ENCODE measurements at regions not wholly inside any gene's neighbourhood (a gene's known extent, or its start where the extent isn't known, plus 50 kb on each side); places are given as distances from the start of the nearest gene placed in this dataset.

GRCh38 chr7:94160719-94161435 lies 156.7 kb upstream of the BET1 start:
- peak overlapping the region; percentile 57 for H2AFZ ChIP-seq (ENCODE audit: low read length)
- H3K79me2 ChIP-seq (ENCODE audit: control insufficient read depth, insufficient read depth, low read length) = no peaks in the 10 kb centered on the region
- no peak overlapping the region for H3K4me3 ChIP-seq (replicated peaks in 1 of 4; ENCODE audit: control extremely low read depth in 1 of 4, insufficient read depth in 1 of 4, low read depth in 3 of 4, low read length in 4 of 4)
- H3K36me3 ChIP-seq (ENCODE audit: control insufficient read depth, insufficient read depth, low read length) = no peaks in the 10 kb centered on the region
- no peak overlapping the region for H3K9ac ChIP-seq (ENCODE audit: insufficient read depth, low read length)
- TF ChIP-seq, protein P1, sequence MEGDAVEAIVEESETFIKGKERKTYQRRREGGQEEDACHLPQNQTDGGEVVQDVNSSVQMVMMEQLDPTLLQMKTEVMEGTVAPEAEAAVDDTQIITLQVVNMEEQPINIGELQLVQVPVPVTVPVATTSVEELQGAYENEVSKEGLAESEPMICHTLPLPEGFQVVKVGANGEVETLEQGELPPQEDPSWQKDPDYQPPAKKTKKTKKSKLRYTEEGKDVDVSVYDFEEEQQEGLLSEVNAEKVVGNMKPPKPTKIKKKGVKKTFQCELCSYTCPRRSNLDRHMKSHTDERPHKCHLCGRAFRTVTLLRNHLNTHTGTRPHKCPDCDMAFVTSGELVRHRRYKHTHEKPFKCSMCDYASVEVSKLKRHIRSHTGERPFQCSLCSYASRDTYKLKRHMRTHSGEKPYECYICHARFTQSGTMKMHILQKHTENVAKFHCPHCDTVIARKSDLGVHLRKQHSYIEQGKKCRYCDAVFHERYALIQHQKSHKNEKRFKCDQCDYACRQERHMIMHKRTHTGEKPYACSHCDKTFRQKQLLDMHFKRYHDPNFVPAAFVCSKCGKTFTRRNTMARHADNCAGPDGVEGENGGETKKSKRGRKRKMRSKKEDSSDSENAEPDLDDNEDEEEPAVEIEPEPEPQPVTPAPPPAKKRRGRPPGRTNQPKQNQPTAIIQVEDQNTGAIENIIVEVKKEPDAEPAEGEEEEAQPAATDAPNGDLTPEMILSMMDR (conservative IDR thresholded peaks at IDR 0.05 in 1 of 2, IDR thresholded peaks at IDR 0.05 in 1 of 2; ENCODE audit: low read depth in 1 of 2, low read length in 2 of 2) = no peak
- TF ChIP-seq EZH2 (IDR thresholded peaks at IDR 0.05; ENCODE audit: low read length, missing control alignments) = no peak
- H3K4me2 ChIP-seq (ENCODE audit: extremely low read depth, insufficient read depth, low read length) = no peak overlapping the region
- DNase-seq (ENCODE audit: low read depth in 2 of 2) = no peak
- no peak overlapping the region for H3K27ac ChIP-seq (ENCODE audit: insufficient read depth, low read length)
- no peaks in the 10 kb centered on the region for H3K9me3 ChIP-seq (ENCODE audit: control insufficient read depth, insufficient read depth, low read depth, low read length)
- no peaks in the 10 kb centered on the region for H3K27me3 ChIP-seq (ENCODE audit: control insufficient read depth, insufficient read depth, low read length)
- peaks cover 2% of the 10 kb centered on the region for H3K4me1 ChIP-seq (ENCODE audit: control insufficient read depth, extremely low read depth, insufficient read depth, low read length)
- no peaks in the 10 kb centered on the region for H4K20me1 ChIP-seq (ENCODE audit: control insufficient read depth, extremely low read depth, insufficient read depth, low read length)

DNA sequence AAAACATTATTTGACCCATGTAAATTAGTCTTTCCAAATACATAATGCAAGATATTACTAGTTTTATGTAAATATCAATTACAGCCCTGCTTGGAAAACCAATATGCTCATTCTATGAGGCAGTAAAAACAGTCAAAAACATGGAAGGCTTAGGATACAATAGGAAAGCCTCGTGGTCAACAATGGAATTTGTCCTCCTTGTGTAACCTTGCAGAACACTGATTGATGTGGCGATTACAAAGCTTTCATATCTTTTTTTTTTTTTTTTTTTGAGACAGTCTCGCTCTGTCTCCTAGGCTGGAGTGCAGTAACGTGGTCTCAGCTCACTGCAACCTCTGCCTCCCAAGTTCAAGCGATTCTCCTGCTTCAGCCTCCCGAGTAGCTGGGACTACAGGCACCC lies 157.3 kb upstream of the BET1 start:
- H3K4me3 ChIP-seq (replicated peaks in 1 of 4; ENCODE audit: control extremely low read depth in 1 of 4, insufficient read depth in 1 of 4, low read depth in 3 of 4, low read length in 4 of 4) = no peak overlapping the region
- no peak overlapping the region for H3K27ac ChIP-seq (ENCODE audit: insufficient read depth, low read length)
- H3K9ac ChIP-seq (ENCODE audit: insufficient read depth, low read length) = no peak overlapping the region
- H3K36me3 ChIP-seq (ENCODE audit: control insufficient read depth, insufficient read depth, low read length) = no peaks in the 10 kb centered on the region
- H3K9me3 ChIP-seq (ENCODE audit: control insufficient read depth, insufficient read depth, low read depth, low read length) = no peaks in the 10 kb centered on the region
- H3K4me2 ChIP-seq (ENCODE audit: extremely low read depth, insufficient read depth, low read length) = no peak overlapping the region
- H3K4me1 ChIP-seq (ENCODE audit: control insufficient read depth, extremely low read depth, insufficient read depth, low read length) = peaks cover 2% of the 10 kb centered on the region
- no peaks in the 10 kb centered on the region for H3K79me2 ChIP-seq (ENCODE audit: control insufficient read depth, insufficient read depth, low read length)
- TF ChIP-seq, protein P1 (conservative IDR thresholded peaks at IDR 0.05 in 1 of 2, IDR thresholded peaks at IDR 0.05 in 1 of 2; ENCODE audit: low read depth in 1 of 2, low read length in 2 of 2) = no peak
- no peak for TF ChIP-seq EZH2 (IDR thresholded peaks at IDR 0.05; ENCODE audit: low read length, missing control alignments)
- H3K27me3 ChIP-seq (ENCODE audit: control insufficient read depth, insufficient read depth, low read length) = no peaks in the 10 kb centered on the region
- no peaks in the 10 kb centered on the region for H4K20me1 ChIP-seq (ENCODE audit: control insufficient read depth, extremely low read depth, insufficient read depth, low read length)
- no peak for DNase-seq (ENCODE audit: low read depth in 2 of 2)
- H2AFZ ChIP-seq (ENCODE audit: low read length) = no peak overlapping the region

GRCh38 chr7:94169682-94170081 lies 165.5 kb upstream of the BET1 start:
- no peak for DNase-seq (ENCODE audit: low read depth in 2 of 2)
- Histone ChIP-seq H2AFZ (ENCODE audit: low read length) (no peak overlapping the region), H4K20me1 (ENCODE audit: control insufficient read depth, extremely low read depth, insufficient read depth, low read length) (no peaks in the 10 kb centered on the region), H3K4me2 (ENCODE audit: extremely low read depth, insufficient read depth, low read length) (no peak overlapping the region), H3K4me3 (replicated peaks in 1 of 4; ENCODE audit: control extremely low read depth in 1 of 4, insufficient read depth in 1 of 4, low read depth in 3 of 4, low read length in 4 of 4) (no peak overlapping the region), H3K9ac (ENCODE audit: insufficient read depth, low read length) (no peak overlapping the region), H3K79me2 (ENCODE audit: control insufficient read depth, insufficient read depth, low read length) (no peaks in the 10 kb centered on the region), H3K4me1 (ENCODE audit: control insufficient read depth, extremely low read depth, insufficient read depth, low read length) (no peaks in the 10 kb centered on the region), H3K27me3 (ENCODE audit: control insufficient read depth, insufficient read depth, low read length) (no peaks in the 10 kb centered on the region), H3K9me3 (ENCODE audit: control insufficient read depth, insufficient read depth, low read depth, low read length) (no peaks in the 10 kb centered on the region), H3K36me3 (ENCODE audit: control insufficient read depth, insufficient read depth, low read length) (no peaks in the 10 kb centered on the region), H3K27ac (ENCODE audit: insufficient read depth, low read length) (no peak overlapping the region)
- no peak for TF ChIP-seq EZH2 (IDR thresholded peaks at IDR 0.05; ENCODE audit: low read length, missing control alignments)
- TF ChIP-seq, protein P1 (conservative IDR thresholded peaks at IDR 0.05 in 1 of 2, IDR thresholded peaks at IDR 0.05 in 1 of 2; ENCODE audit: low read depth in 1 of 2, low read length in 2 of 2) = no peak
